ENCODE measurements at regions not wholly inside any gene's neighbourhood (a gene's known extent, or its start where the extent isn't known, plus 50 kb on each side); places are given as distances from the start of the nearest gene placed in this dataset.

- no peak for TF ChIP-seq CTCF (IDR thresholded peaks at IDR 0.05; ENCODE audit: poor library complexity, severe bottlenecking)
- no peak for TF ChIP-seq POLR2AphosphoS5 (IDR thresholded peaks at IDR 0.05)
- no peak for TF ChIP-seq RAD21 (conservative IDR thresholded peaks at IDR 0.05)
- TF ChIP-seq SMC3 (conservative IDR thresholded peaks at IDR 0.05; ENCODE audit: poor library complexity): no peak
- TF ChIP-seq TAF1 (IDR thresholded peaks at IDR 0.05; ENCODE audit: low read depth): no peak
- no peak for TF ChIP-seq EZH2 (IDR thresholded peaks at IDR 0.05; ENCODE audit: borderline replicate concordance, insufficient read depth, low read length, poor library complexity, severe bottlenecking)
Measured at GRCh38 chr4:111126340-111126739, 503.5 kb upstream of the PITX2 start.
